ENCODE measurements at regions not wholly inside any gene's neighbourhood (a gene's known extent, or its start where the extent isn't known, plus 50 kb on each side); places are given as distances from the start of the nearest gene placed in this dataset.

DNA sequence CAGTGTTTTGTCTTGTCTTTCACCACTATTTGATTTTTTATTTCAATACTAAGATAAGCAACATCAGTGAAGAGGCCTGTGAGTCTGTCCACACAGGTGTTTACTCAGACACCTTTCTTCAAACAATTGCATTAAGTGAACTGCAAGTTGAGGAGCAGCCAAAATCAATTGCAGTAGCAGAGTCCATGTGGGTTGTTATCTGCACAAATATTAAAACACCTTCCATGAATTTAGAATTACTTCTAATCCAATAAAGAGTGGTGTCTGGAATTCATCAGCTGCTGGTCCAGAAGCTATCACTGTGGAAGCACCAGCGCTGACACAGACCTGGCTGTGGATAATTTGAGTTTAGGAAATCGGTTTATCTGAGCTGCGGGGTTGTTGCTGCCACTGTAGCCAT is 83.5 kb upstream of the FAT3 start:
- CTCF ChIA-PET: no interaction called here
- TF ChIP-seq ZNF521 (tag by site-specific recombination; IDR thresholded peaks at IDR 0.05) (no peak), ZNF16 (tag by site-specific recombination; IDR thresholded peaks at IDR 0.05; ENCODE audit: low read depth) (no peak), ZNF311 (tag by site-specific recombination; IDR thresholded peaks at IDR 0.05; ENCODE audit: borderline replicate concordance) (no peak), SP7 (tag by site-specific recombination; IDR thresholded peaks at IDR 0.05) (no peak), ZNF707 (tag by site-specific recombination; IDR thresholded peaks at IDR 0.05) (no peak), ZNF175 (tag by site-specific recombination; IDR thresholded peaks at IDR 0.05) (no peak), BCL11B (tag by site-specific recombination; IDR thresholded peaks at IDR 0.05; ENCODE audit: low read depth) (no peak)
- TF ChIP-seq, protein P1, sequence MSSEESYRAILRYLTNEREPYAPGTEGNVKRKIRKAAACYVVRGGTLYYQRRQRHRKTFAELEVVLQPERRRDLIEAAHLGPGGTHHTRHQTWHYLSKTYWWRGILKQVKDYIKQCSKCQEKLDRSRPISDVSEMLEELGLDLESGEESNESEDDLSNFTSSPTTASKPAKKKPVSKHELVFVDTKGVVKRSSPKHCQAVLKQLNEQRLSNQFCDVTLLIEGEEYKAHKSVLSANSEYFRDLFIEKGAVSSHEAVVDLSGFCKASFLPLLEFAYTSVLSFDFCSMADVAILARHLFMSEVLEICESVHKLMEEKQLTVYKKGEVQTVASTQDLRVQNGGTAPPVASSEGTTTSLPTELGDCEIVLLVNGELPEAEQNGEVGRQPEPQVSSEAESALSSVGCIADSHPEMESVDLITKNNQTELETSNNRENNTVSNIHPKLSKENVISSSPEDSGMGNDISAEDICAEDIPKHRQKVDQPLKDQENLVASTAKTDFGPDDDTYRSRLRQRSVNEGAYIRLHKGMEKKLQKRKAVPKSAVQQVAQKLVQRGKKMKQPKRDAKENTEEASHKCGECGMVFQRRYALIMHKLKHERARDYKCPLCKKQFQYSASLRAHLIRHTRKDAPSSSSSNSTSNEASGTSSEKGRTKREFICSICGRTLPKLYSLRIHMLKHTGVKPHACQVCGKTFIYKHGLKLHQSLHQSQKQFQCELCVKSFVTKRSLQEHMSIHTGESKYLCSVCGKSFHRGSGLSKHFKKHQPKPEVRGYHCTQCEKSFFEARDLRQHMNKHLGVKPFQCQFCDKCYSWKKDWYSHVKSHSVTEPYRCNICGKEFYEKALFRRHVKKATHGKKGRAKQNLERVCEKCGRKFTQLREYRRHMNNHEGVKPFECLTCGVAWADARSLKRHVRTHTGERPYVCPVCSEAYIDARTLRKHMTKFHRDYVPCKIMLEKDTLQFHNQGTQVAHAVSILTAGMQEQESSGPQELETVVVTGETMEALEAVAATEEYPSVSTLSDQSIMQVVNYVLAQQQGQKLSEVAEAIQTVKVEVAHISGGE (tag by site-specific recombination; conservative IDR thresholded peaks at IDR 0.05; ENCODE audit: low read depth): no peak
- TF ChIP-seq, protein P2, sequence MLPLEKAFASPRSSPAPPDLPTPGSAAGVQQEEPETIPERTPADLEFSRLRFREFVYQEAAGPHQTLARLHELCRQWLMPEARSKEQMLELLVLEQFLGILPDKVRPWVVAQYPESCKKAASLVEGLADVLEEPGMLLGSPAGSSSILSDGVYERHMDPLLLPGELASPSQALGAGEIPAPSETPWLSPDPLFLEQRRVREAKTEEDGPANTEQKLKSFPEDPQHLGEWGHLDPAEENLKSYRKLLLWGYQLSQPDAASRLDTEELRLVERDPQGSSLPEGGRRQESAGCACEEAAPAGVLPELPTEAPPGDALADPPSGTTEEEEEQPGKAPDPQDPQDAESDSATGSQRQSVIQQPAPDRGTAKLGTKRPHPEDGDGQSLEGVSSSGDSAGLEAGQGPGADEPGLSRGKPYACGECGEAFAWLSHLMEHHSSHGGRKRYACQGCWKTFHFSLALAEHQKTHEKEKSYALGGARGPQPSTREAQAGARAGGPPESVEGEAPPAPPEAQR (tag by site-specific recombination; IDR thresholded peaks at IDR 0.05): no peak
- TF ChIP-seq, protein P3, sequence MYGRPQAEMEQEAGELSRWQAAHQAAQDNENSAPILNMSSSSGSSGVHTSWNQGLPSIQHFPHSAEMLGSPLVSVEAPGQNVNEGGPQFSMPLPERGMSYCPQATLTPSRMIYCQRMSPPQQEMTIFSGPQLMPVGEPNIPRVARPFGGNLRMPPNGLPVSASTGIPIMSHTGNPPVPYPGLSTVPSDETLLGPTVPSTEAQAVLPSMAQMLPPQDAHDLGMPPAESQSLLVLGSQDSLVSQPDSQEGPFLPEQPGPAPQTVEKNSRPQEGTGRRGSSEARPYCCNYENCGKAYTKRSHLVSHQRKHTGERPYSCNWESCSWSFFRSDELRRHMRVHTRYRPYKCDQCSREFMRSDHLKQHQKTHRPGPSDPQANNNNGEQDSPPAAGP (tag by site-specific recombination; IDR thresholded peaks at IDR 0.05): no peak
- TF ChIP-seq, protein P4, sequence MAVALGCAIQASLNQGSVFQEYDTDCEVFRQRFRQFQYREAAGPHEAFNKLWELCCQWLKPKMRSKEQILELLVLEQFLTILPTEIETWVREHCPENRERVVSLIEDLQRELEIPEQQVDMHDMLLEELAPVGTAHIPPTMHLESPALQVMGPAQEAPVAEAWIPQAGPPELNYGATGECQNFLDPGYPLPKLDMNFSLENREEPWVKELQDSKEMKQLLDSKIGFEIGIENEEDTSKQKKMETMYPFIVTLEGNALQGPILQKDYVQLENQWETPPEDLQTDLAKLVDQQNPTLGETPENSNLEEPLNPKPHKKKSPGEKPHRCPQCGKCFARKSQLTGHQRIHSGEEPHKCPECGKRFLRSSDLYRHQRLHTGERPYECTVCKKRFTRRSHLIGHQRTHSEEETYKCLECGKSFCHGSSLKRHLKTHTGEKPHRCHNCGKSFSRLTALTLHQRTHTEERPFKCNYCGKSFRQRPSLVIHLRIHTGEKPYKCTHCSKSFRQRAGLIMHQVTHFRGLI (tag by site-specific recombination; IDR thresholded peaks at IDR 0.05): no peak
- POLR2A ChIA-PET: no interaction called here
- H3K36me3 ChIP-seq (ENCODE audit: control insufficient read depth in 2 of 2, insufficient read depth in 1 of 2, low read length in 2 of 2): no peaks in the 10 kb centered on the region
- no peaks in the 10 kb centered on the region for H3K4me1 ChIP-seq (ENCODE audit: control insufficient read depth, insufficient read depth, low read length)
- no peak overlapping the region for H3K4me3 ChIP-seq (ENCODE audit: low read depth, low read length)
- no peaks in the 10 kb centered on the region for H3K9me3 ChIP-seq (ENCODE audit: control insufficient read depth, insufficient read depth, low read depth, low read length)
- no peak overlapping the region for H3K27ac ChIP-seq (ENCODE audit: extremely low read depth, low read depth, low read length)

DNA sequence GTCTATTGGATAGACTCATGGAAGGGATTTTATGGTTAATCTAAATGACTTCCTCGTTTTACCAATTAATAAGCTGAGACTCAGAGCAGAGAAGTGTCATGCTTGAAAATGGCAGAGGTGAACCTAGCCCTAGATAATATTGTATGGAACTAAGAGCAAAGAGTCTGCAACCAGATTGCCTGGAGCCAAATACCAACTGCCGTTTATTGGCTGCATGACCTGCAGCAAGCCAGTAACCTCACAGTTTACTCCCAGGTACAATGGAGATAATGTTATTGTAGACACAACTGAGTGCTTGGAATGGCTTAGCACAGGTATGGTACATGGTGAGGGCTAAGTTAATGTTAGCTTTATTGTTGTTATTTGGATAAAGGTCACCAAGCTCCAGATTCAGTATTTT is 84.6 kb upstream of the FAT3 start:
- Histone ChIP-seq H3K4me3 (ENCODE audit: low read depth, low read length) (no peak overlapping the region), H3K4me1 (ENCODE audit: control insufficient read depth, insufficient read depth, low read length) (no peaks in the 10 kb centered on the region), H3K9me3 (ENCODE audit: control insufficient read depth, insufficient read depth, low read depth, low read length) (no peaks in the 10 kb centered on the region), H3K27ac (ENCODE audit: extremely low read depth, low read depth, low read length) (no peak overlapping the region), H3K36me3 (ENCODE audit: control insufficient read depth in 2 of 2, insufficient read depth in 1 of 2, low read length in 2 of 2) (no peaks in the 10 kb centered on the region)
- CTCF ChIA-PET: interaction anchor here (0.5 to 0.9 kb wide), 2 partner anchors 49 to 746 kb away, joined by 3 read pairs; no protein-coding TSS in a partner anchor
- POLR2A ChIA-PET: no interaction called here
- TF ChIP-seq YY1 (tag by site-specific recombination; IDR thresholded peaks at IDR 0.05): no peak
- no peak for TF ChIP-seq ZNF792 (tag by site-specific recombination; IDR thresholded peaks at IDR 0.05)
- no peak for TF ChIP-seq ZNF473 (tag by site-specific recombination; IDR thresholded peaks at IDR 0.05)
- TF ChIP-seq, protein P5, sequence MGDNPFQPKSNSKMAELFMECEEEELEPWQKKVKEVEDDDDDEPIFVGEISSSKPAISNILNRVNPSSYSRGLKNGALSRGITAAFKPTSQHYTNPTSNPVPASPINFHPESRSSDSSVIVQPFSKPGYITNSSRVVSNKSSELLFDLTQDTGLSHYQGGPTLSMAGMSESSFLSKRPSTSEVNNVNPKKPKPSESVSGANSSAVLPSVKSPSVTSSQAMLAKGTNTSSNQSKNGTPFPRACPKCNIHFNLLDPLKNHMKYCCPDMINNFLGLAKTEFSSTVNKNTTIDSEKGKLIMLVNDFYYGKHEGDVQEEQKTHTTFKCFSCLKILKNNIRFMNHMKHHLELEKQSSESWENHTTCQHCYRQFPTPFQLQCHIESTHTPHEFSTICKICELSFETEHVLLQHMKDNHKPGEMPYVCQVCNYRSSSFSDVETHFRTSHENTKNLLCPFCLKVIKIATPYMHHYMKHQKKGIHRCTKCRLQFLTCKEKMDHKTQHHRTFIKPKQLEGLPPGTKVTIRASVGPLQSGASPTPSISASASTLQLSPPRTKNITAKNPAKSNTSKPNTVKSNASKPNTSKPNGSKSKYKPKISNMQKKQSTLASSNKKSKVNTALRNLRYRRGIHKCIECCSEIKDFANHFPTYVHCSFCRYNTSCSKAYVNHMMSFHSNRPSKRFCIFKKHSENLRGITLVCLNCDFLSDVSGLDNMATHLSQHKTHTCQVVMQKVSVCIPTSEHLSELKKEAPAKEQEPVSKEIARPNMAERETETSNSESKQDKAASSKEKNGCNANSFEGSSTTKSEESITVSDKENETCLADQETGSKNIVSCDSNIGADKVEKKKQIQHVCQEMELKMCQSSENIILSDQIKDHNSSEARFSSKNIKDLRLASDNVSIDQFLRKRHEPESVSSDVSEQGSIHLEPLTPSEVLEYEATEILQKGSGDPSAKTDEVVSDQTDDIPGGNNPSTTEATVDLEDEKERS (tag by site-specific recombination; IDR thresholded peaks at IDR 0.05): no peak
- TF ChIP-seq ZNF596 (tag by site-specific recombination; IDR thresholded peaks at IDR 0.05): no peak
- no peak for TF ChIP-seq ZXDB (tag by site-specific recombination; IDR thresholded peaks at IDR 0.05)
- no peak for TF ChIP-seq HOXC10 (CRISPR knock-in tag; IDR thresholded peaks at IDR 0.05)
- no peak for TF ChIP-seq MYNN (tag by site-specific recombination; IDR thresholded peaks at IDR 0.05; ENCODE audit: borderline replicate concordance)
- no peak for TF ChIP-seq ZNF311 (tag by site-specific recombination; IDR thresholded peaks at IDR 0.05; ENCODE audit: borderline replicate concordance)
- no peak for TF ChIP-seq SALL2 (tag by site-specific recombination; IDR thresholded peaks at IDR 0.05; ENCODE audit: borderline replicate concordance)
- TF ChIP-seq ZNF175 (tag by site-specific recombination; IDR thresholded peaks at IDR 0.05): no peak
- TF ChIP-seq, protein P6, sequence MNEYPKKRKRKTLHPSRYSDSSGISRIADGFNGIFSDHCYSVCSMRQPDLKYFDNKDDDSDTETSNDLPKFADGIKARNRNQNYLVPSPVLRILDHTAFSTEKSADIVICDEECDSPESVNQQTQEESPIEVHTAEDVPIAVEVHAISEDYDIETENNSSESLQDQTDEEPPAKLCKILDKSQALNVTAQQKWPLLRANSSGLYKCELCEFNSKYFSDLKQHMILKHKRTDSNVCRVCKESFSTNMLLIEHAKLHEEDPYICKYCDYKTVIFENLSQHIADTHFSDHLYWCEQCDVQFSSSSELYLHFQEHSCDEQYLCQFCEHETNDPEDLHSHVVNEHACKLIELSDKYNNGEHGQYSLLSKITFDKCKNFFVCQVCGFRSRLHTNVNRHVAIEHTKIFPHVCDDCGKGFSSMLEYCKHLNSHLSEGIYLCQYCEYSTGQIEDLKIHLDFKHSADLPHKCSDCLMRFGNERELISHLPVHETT (tag by site-specific recombination; IDR thresholded peaks at IDR 0.05): no peak
- no peak for TF ChIP-seq ZNF560 (tag by site-specific recombination; IDR thresholded peaks at IDR 0.05; ENCODE audit: borderline replicate concordance)
- TF ChIP-seq ZNF138 (tag by site-specific recombination; IDR thresholded peaks at IDR 0.05; ENCODE audit: borderline replicate concordance): no peak
